ENCODE measurements at regions not wholly inside any gene's neighbourhood (a gene's known extent, or its start where the extent isn't known, plus 50 kb on each side); places are given as distances from the start of the nearest gene placed in this dataset.

DNA sequence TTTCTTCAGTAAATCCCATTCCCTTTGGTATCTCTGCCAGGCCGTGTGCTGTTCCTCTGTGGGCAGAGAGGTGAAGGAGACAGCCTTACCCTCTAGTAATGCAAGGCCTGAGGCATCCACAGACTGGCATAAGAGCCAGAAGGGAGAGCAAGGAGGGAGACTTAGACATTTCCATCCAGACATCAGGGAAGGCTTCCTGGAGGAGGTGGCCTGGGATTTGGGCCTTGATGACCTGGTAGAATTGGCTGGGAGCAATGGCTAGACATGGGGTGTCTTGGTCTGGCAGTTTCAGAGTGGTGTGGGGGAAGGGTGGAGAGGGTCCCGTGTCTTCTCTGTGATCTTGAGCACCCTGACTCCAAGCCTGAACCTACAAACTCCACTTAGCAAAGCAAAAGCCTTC, 81.8 kb downstream of the RHOB start:
- no peak for TF ChIP-seq RAD21 (IDR thresholded peaks at IDR 0.05; ENCODE audit: low read depth)
- TF ChIP-seq, protein P1, sequence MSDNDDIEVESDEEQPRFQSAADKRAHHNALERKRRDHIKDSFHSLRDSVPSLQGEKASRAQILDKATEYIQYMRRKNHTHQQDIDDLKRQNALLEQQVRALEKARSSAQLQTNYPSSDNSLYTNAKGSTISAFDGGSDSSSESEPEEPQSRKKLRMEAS (IDR thresholded peaks at IDR 0.05): no peak
- TF ChIP-seq, protein P2, sequence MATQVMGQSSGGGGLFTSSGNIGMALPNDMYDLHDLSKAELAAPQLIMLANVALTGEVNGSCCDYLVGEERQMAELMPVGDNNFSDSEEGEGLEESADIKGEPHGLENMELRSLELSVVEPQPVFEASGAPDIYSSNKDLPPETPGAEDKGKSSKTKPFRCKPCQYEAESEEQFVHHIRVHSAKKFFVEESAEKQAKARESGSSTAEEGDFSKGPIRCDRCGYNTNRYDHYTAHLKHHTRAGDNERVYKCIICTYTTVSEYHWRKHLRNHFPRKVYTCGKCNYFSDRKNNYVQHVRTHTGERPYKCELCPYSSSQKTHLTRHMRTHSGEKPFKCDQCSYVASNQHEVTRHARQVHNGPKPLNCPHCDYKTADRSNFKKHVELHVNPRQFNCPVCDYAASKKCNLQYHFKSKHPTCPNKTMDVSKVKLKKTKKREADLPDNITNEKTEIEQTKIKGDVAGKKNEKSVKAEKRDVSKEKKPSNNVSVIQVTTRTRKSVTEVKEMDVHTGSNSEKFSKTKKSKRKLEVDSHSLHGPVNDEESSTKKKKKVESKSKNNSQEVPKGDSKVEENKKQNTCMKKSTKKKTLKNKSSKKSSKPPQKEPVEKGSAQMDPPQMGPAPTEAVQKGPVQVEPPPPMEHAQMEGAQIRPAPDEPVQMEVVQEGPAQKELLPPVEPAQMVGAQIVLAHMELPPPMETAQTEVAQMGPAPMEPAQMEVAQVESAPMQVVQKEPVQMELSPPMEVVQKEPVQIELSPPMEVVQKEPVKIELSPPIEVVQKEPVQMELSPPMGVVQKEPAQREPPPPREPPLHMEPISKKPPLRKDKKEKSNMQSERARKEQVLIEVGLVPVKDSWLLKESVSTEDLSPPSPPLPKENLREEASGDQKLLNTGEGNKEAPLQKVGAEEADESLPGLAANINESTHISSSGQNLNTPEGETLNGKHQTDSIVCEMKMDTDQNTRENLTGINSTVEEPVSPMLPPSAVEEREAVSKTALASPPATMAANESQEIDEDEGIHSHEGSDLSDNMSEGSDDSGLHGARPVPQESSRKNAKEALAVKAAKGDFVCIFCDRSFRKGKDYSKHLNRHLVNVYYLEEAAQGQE (IDR thresholded peaks at IDR 0.05; ENCODE audit: low read depth): no peak

- no peak for TF ChIP-seq ZBTB7A (IDR thresholded peaks at IDR 0.05; ENCODE audit: low read depth)
- no peak for TF ChIP-seq TCF12 (IDR thresholded peaks at IDR 0.05; ENCODE audit: low read depth)
- no peak for TF ChIP-seq TAF1 (IDR thresholded peaks at IDR 0.05; ENCODE audit: low read depth)
- no peak for TF ChIP-seq EGR1 (IDR thresholded peaks at IDR 0.05)
- no peak for TF ChIP-seq NFIC (IDR thresholded peaks at IDR 0.05)
- no peak for TF ChIP-seq CEBPB (IDR thresholded peaks at IDR 0.05)
- TF ChIP-seq CREB1 (IDR thresholded peaks at IDR 0.05; ENCODE audit: low read depth): no peak
- TF ChIP-seq TEAD4 (IDR thresholded peaks at IDR 0.05): no peak
- TF ChIP-seq YY1 (IDR thresholded peaks at IDR 0.05; ENCODE audit: low read depth): no peak
Observed at GRCh38 chr2:20530520-20530919, 83.6 kb downstream of the RHOB start.

GRCh38 chr2:20531633-20532262, 84.9 kb downstream of the RHOB start:
- TF ChIP-seq CREB1 (IDR thresholded peaks at IDR 0.05; ENCODE audit: low read depth) (no peak), YY1 (IDR thresholded peaks at IDR 0.05; ENCODE audit: low read depth) (no peak), TEAD4 (IDR thresholded peaks at IDR 0.05) (no peak), NFIC (IDR thresholded peaks at IDR 0.05) (no peak), RAD21 (IDR thresholded peaks at IDR 0.05; ENCODE audit: low read depth) (no peak), TCF12 (IDR thresholded peaks at IDR 0.05; ENCODE audit: low read depth) (no peak), EGR1 (IDR thresholded peaks at IDR 0.05) (no peak), EP300 (IDR thresholded peaks at IDR 0.05; ENCODE audit: borderline replicate concordance) (no peak), USF1 (IDR thresholded peaks at IDR 0.05) (no peak), CEBPB (IDR thresholded peaks at IDR 0.05) (no peak), TAF1 (IDR thresholded peaks at IDR 0.05; ENCODE audit: low read depth) (no peak), ZBTB7A (IDR thresholded peaks at IDR 0.05; ENCODE audit: low read depth) (no peak), FOXM1 (IDR thresholded peaks at IDR 0.05; ENCODE audit: borderline replicate concordance, low read depth) (no peak)
- TF ChIP-seq, protein P1 (IDR thresholded peaks at IDR 0.05): no peak
- TF ChIP-seq, protein P2 (IDR thresholded peaks at IDR 0.05; ENCODE audit: low read depth): no peak

DNA sequence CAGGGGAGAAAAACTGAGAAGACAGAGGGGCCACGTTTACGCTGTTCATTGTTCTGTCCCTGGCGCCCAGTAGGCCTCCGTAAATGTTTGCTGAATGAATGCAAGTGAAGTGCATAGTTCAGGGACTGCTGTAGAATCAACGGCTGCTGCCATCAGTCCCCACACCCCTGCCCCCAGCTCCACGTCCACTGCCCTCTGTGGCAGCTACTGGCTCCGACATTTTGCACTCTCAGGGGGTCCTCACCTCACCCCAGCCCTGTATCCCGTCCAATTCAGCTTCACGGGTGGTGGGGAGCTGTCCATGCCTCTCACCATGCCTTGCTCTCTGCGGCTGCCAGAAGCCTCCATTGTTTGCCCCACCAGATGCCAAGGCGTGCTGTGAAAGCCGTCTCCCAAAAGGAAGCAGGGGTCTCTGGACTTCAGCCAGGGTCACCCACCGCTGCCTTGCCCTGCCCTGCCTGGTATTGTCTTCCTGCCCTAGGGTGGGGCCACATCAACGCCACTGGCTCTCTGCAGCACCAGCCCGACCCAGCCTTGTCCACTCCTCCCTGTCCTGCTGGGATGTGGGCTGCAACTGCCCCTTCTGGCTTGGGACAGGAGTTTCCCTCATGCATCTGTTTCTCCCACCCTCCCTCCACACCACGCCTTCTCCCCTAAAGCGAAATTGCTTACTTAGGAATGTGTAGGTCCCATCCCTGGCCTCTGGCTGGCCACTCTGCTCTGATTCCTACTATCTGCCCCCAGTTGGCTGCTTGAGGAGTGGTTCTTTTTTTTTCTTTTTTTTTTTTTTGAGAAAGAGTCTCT, 86.0 kb downstream of the RHOB start:
- no peak for TF ChIP-seq TAF1 (IDR thresholded peaks at IDR 0.05; ENCODE audit: low read depth)
- TF ChIP-seq, protein P2 (IDR thresholded peaks at IDR 0.05; ENCODE audit: low read depth): 0 out of 2 replicates have a peak, but pooled peaks have one; percentile 24
- TF ChIP-seq TCF12 (IDR thresholded peaks at IDR 0.05; ENCODE audit: low read depth): no peak
- 0 out of 2 replicates have a peak, but pooled peaks have one; percentile 42 for TF ChIP-seq ZBTB7A (IDR thresholded peaks at IDR 0.05; ENCODE audit: low read depth)
- no peak for TF ChIP-seq YY1 (IDR thresholded peaks at IDR 0.05; ENCODE audit: low read depth)
- 0 out of 2 replicates have a peak, but pooled peaks have one; percentile 15 for TF ChIP-seq NFIC (IDR thresholded peaks at IDR 0.05)
